Glutamatergic neuron (in vitro differentiated cells): ENCODE measurements at regions not wholly inside any gene's neighbourhood (a gene's known extent, or its start where the extent isn't known, plus 50 kb on each side); places are given as distances from the start of the nearest gene placed in this dataset.

Experiments
- DNase-seq: peaks from one replicate; pipeline ENCODE4 v3.0.0; 2022
- H3K27ac Mint-ChIP-seq: one replicate; pipeline ENCODE4 v1.8.0; 2020; ENCODE audit warnings: mild to moderate bottlenecking, mixed read lengths, inconsistent platforms; ENCODE audit not compliant: unreplicated experiment
- H3K27me3 Mint-ChIP-seq: one replicate; pipeline ENCODE4 v1.8.0; 2020; ENCODE audit warnings: mild to moderate bottlenecking, moderate library complexity, mixed read lengths, inconsistent platforms; ENCODE audit not compliant: unreplicated experiment
- H3K36me3 Mint-ChIP-seq: one replicate; pipeline ENCODE4 v1.8.0; 2020; ENCODE audit warnings: mild to moderate bottlenecking, mixed read lengths, inconsistent platforms; ENCODE audit not compliant: unreplicated experiment
- H3K4me1 Mint-ChIP-seq: one replicate; pipeline ENCODE4 v1.8.0; 2020; ENCODE audit warnings: mild to moderate bottlenecking, low read depth, mixed read lengths, inconsistent platforms; ENCODE audit not compliant: unreplicated experiment
- H3K4me3 Mint-ChIP-seq: one replicate; pipeline ENCODE4 v1.8.0; 2020; ENCODE audit warnings: mild to moderate bottlenecking, mixed read lengths, inconsistent platforms; ENCODE audit not compliant: unreplicated experiment
- H3K9me3 Mint-ChIP-seq: one replicate; pipeline ENCODE4 v1.8.0; 2020; ENCODE audit warnings: mild to moderate bottlenecking, moderate library complexity, mixed read lengths, inconsistent platforms; ENCODE audit not compliant: unreplicated experiment
- CTCF ChIP-seq: fragments of 200-600 bp; sonication (generic); IDR thresholded peaks from one replicate; pipeline ENCODE4 v1.5.0; 2021; ENCODE audit not compliant: partially characterized antibody, unreplicated experiment

GRCh38 chr13:97880311-97880675, 73.2 kb upstream of the IPO5 start:
- H3K4me3 Mint-ChIP-seq, result no peak overlapping the region
- H3K27me3 Mint-ChIP-seq, result peaks cover 7% of the 10 kb centered on the region
- no peak for DNase-seq
- no peaks in the 10 kb centered on the region for H3K4me1 Mint-ChIP-seq
- no peaks in the 10 kb centered on the region for H3K36me3 Mint-ChIP-seq
- no peak overlapping the region for H3K27ac Mint-ChIP-seq
- peaks cover 8% of the 10 kb centered on the region for H3K9me3 Mint-ChIP-seq
- TF ChIP-seq CTCF, result no peak

- DNase-seq, result no peak
- TF ChIP-seq CTCF, result no peak
- Mint-ChIP-seq H3K4me1 (no peaks in the 10 kb centered on the region), H3K27ac (no peak overlapping the region), H3K27me3 (peaks cover 10% of the 10 kb centered on the region), H3K4me3 (no peak overlapping the region), H3K36me3 (no peaks in the 10 kb centered on the region), H3K9me3 (peaks cover 8% of the 10 kb centered on the region)
These were observed 71.9 kb upstream of the IPO5 start for GRCh38 chr13:97881556-97881955.

- no peak overlapping the region for H3K4me3 Mint-ChIP-seq
- peaks cover 8% of the 10 kb centered on the region for H3K9me3 Mint-ChIP-seq
- no peak for TF ChIP-seq CTCF
- no peak for DNase-seq
- no peak overlapping the region for H3K27ac Mint-ChIP-seq
- no peaks in the 10 kb centered on the region for H3K4me1 Mint-ChIP-seq
- peaks cover 10% of the 10 kb centered on the region for H3K27me3 Mint-ChIP-seq
- no peaks in the 10 kb centered on the region for H3K36me3 Mint-ChIP-seq
These were observed 70.1 kb upstream of the IPO5 start for GRCh38 chr13:97883396-97883795.

GRCh38 chr13:97884707-97885468, 68.6 kb upstream of the IPO5 start:
- peaks cover 10% of the 10 kb centered on the region for H3K27me3 Mint-ChIP-seq
- no peaks in the 10 kb centered on the region for H3K4me1 Mint-ChIP-seq
- DNase-seq, result no peak
- no peak overlapping the region for H3K4me3 Mint-ChIP-seq
- H3K9me3 Mint-ChIP-seq, result peaks cover 10% of the 10 kb centered on the region
- TF ChIP-seq CTCF, result no peak
- no peak overlapping the region for H3K27ac Mint-ChIP-seq
- no peaks in the 10 kb centered on the region for H3K36me3 Mint-ChIP-seq

GRCh38 chr13:97885641-97886040, 67.8 kb upstream of the IPO5 start:
- peaks cover 10% of the 10 kb centered on the region for H3K9me3 Mint-ChIP-seq
- TF ChIP-seq CTCF, result no peak
- no peaks in the 10 kb centered on the region for H3K36me3 Mint-ChIP-seq
- no peak overlapping the region for H3K27ac Mint-ChIP-seq
- no peaks in the 10 kb centered on the region for H3K4me1 Mint-ChIP-seq
- no peak overlapping the region for H3K4me3 Mint-ChIP-seq
- peaks cover 9% of the 10 kb centered on the region for H3K27me3 Mint-ChIP-seq
- no peak for DNase-seq
